ENCODE measurements at regions not wholly inside any gene's neighbourhood (a gene's known extent, or its start where the extent isn't known, plus 50 kb on each side); places are given as distances from the start of the nearest gene placed in this dataset.

DNA sequence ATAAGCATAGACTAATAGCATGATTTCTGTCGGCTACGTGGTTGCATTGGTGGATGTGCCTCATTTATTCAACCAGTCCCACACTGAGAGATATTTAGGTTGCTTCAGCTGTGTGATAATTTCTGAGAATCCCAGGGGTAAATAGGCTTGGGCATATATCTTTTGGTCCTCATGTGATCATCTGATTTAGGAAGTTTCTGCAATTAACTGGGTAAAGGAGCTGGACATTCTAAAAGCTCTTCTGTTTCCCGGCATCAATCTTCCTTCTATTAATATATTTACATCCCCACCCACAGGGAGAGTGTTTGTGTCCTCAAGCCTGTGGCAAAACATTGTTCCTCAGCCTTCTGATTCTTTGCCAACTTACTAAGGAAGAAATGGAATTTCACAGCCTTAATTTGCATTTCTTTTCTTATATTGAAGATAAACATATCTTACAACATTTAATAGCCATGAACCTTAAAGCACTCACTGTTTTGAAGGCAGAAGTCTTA lies 431.6 kb downstream of the RFC3 start:
- no peaks in the 10 kb centered on the region for H3K27me3 ChIP-seq (ENCODE audit: insufficient read depth, low read length)
- H3K4me2 ChIP-seq (ENCODE audit: low read length) = no peak overlapping the region
- DNase-seq (ENCODE audit: low read depth, low spot score) (no peak), ATAC-seq (no peak)
- H3K4me3 ChIP-seq (replicated peaks in 1 of 2; ENCODE audit: low read depth in 1 of 2, low read length in 2 of 2) = no peak overlapping the region
- no peak for TF ChIP-seq EZH2phosphoT487 (IDR thresholded peaks at IDR 0.05; ENCODE audit: borderline replicate concordance)
- TF ChIP-seq SIN3A (IDR thresholded peaks at IDR 0.05; ENCODE audit: low read depth) = no peak
- TF ChIP-seq POLR2AphosphoS5 (IDR thresholded peaks at IDR 0.05; ENCODE audit: low read depth, low read length) = no peak
- TF ChIP-seq REST (IDR thresholded peaks at IDR 0.05; ENCODE audit: low read depth) = no peak
- TF ChIP-seq ZFX (IDR thresholded peaks at IDR 0.05) = no peak
- TF ChIP-seq ELF1 (IDR thresholded peaks at IDR 0.05; ENCODE audit: borderline replicate concordance, low read depth) = no peak
- no peak for TF ChIP-seq POLR2A (IDR thresholded peaks at IDR 0.05; ENCODE audit: borderline replicate concordance, extremely low read depth, insufficient read depth, insufficient read length)
- TF ChIP-seq YY1 (IDR thresholded peaks at IDR 0.05; ENCODE audit: extremely low read depth, insufficient replicate concordance, low read depth, low read length) = no peak
- TF ChIP-seq CEBPB (IDR thresholded peaks at IDR 0.05; ENCODE audit: low read depth) = no peak
- no peak for TF ChIP-seq CBX3 (IDR thresholded peaks at IDR 0.05; ENCODE audit: low read depth)
- no peak for TF ChIP-seq EGR1 (IDR thresholded peaks at IDR 0.05; ENCODE audit: low read depth)
- TF ChIP-seq TCF7L2 (IDR thresholded peaks at IDR 0.05; ENCODE audit: borderline replicate concordance, extremely low read depth, insufficient read depth, insufficient read length) = no peak
- TF ChIP-seq, protein P1, sequence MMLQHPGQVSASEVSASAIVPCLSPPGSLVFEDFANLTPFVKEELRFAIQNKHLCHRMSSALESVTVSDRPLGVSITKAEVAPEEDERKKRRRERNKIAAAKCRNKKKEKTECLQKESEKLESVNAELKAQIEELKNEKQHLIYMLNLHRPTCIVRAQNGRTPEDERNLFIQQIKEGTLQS (IDR thresholded peaks at IDR 0.05) = no peak
- no peak for TF ChIP-seq SP1 (IDR thresholded peaks at IDR 0.05; ENCODE audit: low read depth)
- no peak for TF ChIP-seq ZNF274 (IDR thresholded peaks at IDR 0.05; ENCODE audit: low read depth, low read length)
- TF ChIP-seq EZH2 (IDR thresholded peaks at IDR 0.05) = no peak
- BruUV-seq (replicated peaks) = no TSS peak
- H4K20me1 ChIP-seq (ENCODE audit: insufficient read depth) = no peaks in the 10 kb centered on the region
- H3K9me2 ChIP-seq (ENCODE audit: insufficient read depth) = no peaks in the 10 kb centered on the region
- intact Hi-C loops (cut with micrococcal nuclease) = no loop called here
- H3K36me3 ChIP-seq (ENCODE audit: control insufficient read depth in 1 of 2, insufficient read depth in 2 of 2, low read length in 2 of 2) = no peaks in the 10 kb centered on the region
- 0 out of 4 replicates have a peak, but pooled peaks cover 0 to 3% of the 10 kb centered on the region in 2 experiments for H3K9me3 ChIP-seq (ENCODE audit: control insufficient read depth in 1 of 2, insufficient read depth in 1 of 2, low read depth in 1 of 2, low read length in 2 of 2)
- RAD21 ChIA-PET (ENCODE audit: low non-redundant PET in 1 of 2, low total read pairs in 2 of 2, uncharacterized antibody in 2 of 2, unreplicated experiment in 2 of 2) = no interaction called here
- CTCF ChIA-PET = no interaction called here
- POLR2A ChIA-PET = no interaction called here
- H2AFZ ChIP-seq (ENCODE audit: low read depth, low read length, poor library complexity, severe bottlenecking) = no peak overlapping the region
- H3K4me1 ChIP-seq (ENCODE audit: control insufficient read depth in 1 of 2, insufficient read depth in 2 of 2, low read length in 2 of 2) = peaks cover 3 to 6% of the 10 kb centered on the region in 2 experiments; a peak in 2 of 4 replicates
- no peak overlapping the region for H3K9ac ChIP-seq (ENCODE audit: low read length)
- H3K27ac ChIP-seq (ENCODE audit: low read depth, low read length) = no peak overlapping the region
- no peaks in the 10 kb centered on the region for H3K79me2 ChIP-seq (ENCODE audit: insufficient read depth, low read length)
